HG02970 (cell line): ENCODE measurements at regions not wholly inside any gene's neighbourhood (a gene's known extent, or its start where the extent isn't known, plus 50 kb on each side); places are given as distances from the start of the nearest gene placed in this dataset.

Experiments
- ATAC-seq: cut with Tn5 transposase; IDR thresholded peaks from one replicate; pipeline ENCODE4 v1.9.1; 2021; ENCODE audit warnings: mild to moderate bottlenecking, moderate library complexity, moderate number of reproducible peaks; ENCODE audit not compliant: unreplicated experiment, low FRiP score

- no peak for ATAC-seq
Measured at GRCh38 chr2:128560718-128561117, 242.1 kb upstream of the HS6ST1 start.

GRCh38 chr2:128562471-128563347, 244.0 kb upstream of the HS6ST1 start:
- no peak for ATAC-seq

GRCh38 chr2:128563348-128563687, 244.7 kb upstream of the HS6ST1 start:
- ATAC-seq: no peak

GRCh38 chr2:128564131-128564530, 245.5 kb upstream of the HS6ST1 start:
- ATAC-seq: no peak

GRCh38 chr2:128564551-128564950, 245.9 kb upstream of the HS6ST1 start:
- ATAC-seq: no peak

- no peak for ATAC-seq
Measured at GRCh38 chr2:128565441-128565840, 246.8 kb upstream of the HS6ST1 start.

GRCh38 chr2:128566671-128567070, 248.0 kb upstream of the HS6ST1 start:
- no peak for ATAC-seq

GRCh38 chr2:128568106-128568505, 249.4 kb upstream of the HS6ST1 start:
- ATAC-seq: no peak

- ATAC-seq: no peak
Measured at GRCh38 chr2:128573116-128573515, 254.4 kb upstream of the HS6ST1 start.

GRCh38 chr2:128573531-128573930, 254.9 kb upstream of the HS6ST1 start:
- no peak for ATAC-seq

- no peak for ATAC-seq
Measured at GRCh38 chr2:128577141-128577930, 258.7 kb upstream of the HS6ST1 start.

GRCh38 chr2:128578406-128579390, 260.0 kb upstream of the HS6ST1 start:
- ATAC-seq: no peak

- no peak for ATAC-seq
Measured at GRCh38 chr2:128579825-128580224, 261.2 kb upstream of the HS6ST1 start.

- ATAC-seq: no peak
Measured at GRCh38 chr2:128580988-128581848, 262.6 kb upstream of the HS6ST1 start.

- ATAC-seq: no peak
Measured at GRCh38 chr2:128581849-128582244, 263.2 kb upstream of the HS6ST1 start.

GRCh38 chr2:128584296-128584890, 265.7 kb upstream of the HS6ST1 start:
- ATAC-seq: no peak

GRCh38 chr2:128585706-128586105, 267.0 kb upstream of the HS6ST1 start:
- no peak for ATAC-seq

- no peak for ATAC-seq
Measured at GRCh38 chr2:128589681-128590080, 271.0 kb upstream of the HS6ST1 start.

- no peak for ATAC-seq
Measured at GRCh38 chr2:128590309-128591021, 271.8 kb upstream of the HS6ST1 start.
